Activated naive CD4-positive, alpha-beta T cell treated with anti-CD3 and anti-CD28 coated beads, Interleukin-2, amount 10 ng/mL, durations not matched to agents 7 days and 5 days (primary cell): ENCODE measurements at regions not wholly inside any gene's neighbourhood (a gene's known extent, or its start where the extent isn't known, plus 50 kb on each side); places are given as distances from the start of the nearest gene placed in this dataset.

Experiments used
- CTCF ChIA-PET: fragments of 350-600 bp; sonication (Branson Sonifier 250); formaldehyde crosslinking; loops from one replicate; lab custom pipeline; 2021; ENCODE audit warnings: antibody characterized with exemption; lab: Charles Lee
- DNase-seq: peaks from one replicate; pipeline ENCODE4 v3.0.0-alpha.2; 2020
- H3K27ac Mint-ChIP-seq: one replicate; pipeline ENCODE4 v1.8.0; 2021; ENCODE audit warnings: mild to moderate bottlenecking, moderate library complexity, mixed read lengths
- H3K27me3 Mint-ChIP-seq: one replicate; pipeline ENCODE4 v1.8.0; 2021; ENCODE audit warnings: mild to moderate bottlenecking, mixed read lengths
- H3K36me3 Mint-ChIP-seq: one replicate; pipeline ENCODE4 v1.8.0; 2021; ENCODE audit warnings: mixed read lengths
- H3K4me1 Mint-ChIP-seq: one replicate; pipeline ENCODE4 v1.8.0; 2021; ENCODE audit warnings: mixed read lengths
- H3K4me3 Mint-ChIP-seq: one replicate; pipeline ENCODE4 v1.8.0; 2021; ENCODE audit warnings: mild to moderate bottlenecking, moderate library complexity, mixed read lengths
- H3K9me3 Mint-ChIP-seq: one replicate; pipeline ENCODE4 v1.8.0; 2021; ENCODE audit warnings: mixed read lengths

- no peaks in the 10 kb centered on the region for H3K4me1 Mint-ChIP-seq
- DNase-seq, result no peak
- no peaks in the 10 kb centered on the region for H3K27me3 Mint-ChIP-seq
- H3K9me3 Mint-ChIP-seq, result peaks cover 6% of the 10 kb centered on the region
- no peaks in the 10 kb centered on the region for H3K36me3 Mint-ChIP-seq
- no peak overlapping the region for H3K27ac Mint-ChIP-seq
- no peak overlapping the region for H3K4me3 Mint-ChIP-seq
- CTCF ChIA-PET, result no interaction called here
These were observed 115.4 kb downstream of the HLX start for GRCh38 chr1:220994671-220995070.

GRCh38 chr1:220997791-220998190 lies 118.5 kb downstream of the HLX start:
- no peak for DNase-seq
- CTCF ChIA-PET, result no interaction called here
- Mint-ChIP-seq H3K4me1 (no peaks in the 10 kb centered on the region), H3K4me3 (no peak overlapping the region), H3K9me3 (peaks cover 6% of the 10 kb centered on the region), H3K27ac (no peak overlapping the region), H3K27me3 (no peaks in the 10 kb centered on the region), H3K36me3 (no peaks in the 10 kb centered on the region)

- CTCF ChIA-PET, result no interaction called here
- Mint-ChIP-seq H3K4me1 (no peaks in the 10 kb centered on the region), H3K27ac (no peak overlapping the region), H3K4me3 (no peak overlapping the region), H3K9me3 (peaks cover 6% of the 10 kb centered on the region), H3K27me3 (no peaks in the 10 kb centered on the region), H3K36me3 (no peaks in the 10 kb centered on the region)
- no peak for DNase-seq
These were observed 120.9 kb downstream of the HLX start for GRCh38 chr1:220999872-221000863.

GRCh38 chr1:221001167-221001566 lies 121.9 kb downstream of the HLX start:
- peaks cover 6% of the 10 kb centered on the region for H3K9me3 Mint-ChIP-seq
- no peak overlapping the region for H3K27ac Mint-ChIP-seq
- no peaks in the 10 kb centered on the region for H3K4me1 Mint-ChIP-seq
- no peak for DNase-seq
- CTCF ChIA-PET, result interaction anchor here (0.6 kb wide), 1 partner anchor 202 kb away, joined by 3 read pairs; no protein-coding TSS in a partner anchor
- no peaks in the 10 kb centered on the region for H3K27me3 Mint-ChIP-seq
- no peak overlapping the region for H3K4me3 Mint-ChIP-seq
- no peaks in the 10 kb centered on the region for H3K36me3 Mint-ChIP-seq

- Mint-ChIP-seq H3K9me3 (peaks cover 4% of the 10 kb centered on the region), H3K27me3 (no peaks in the 10 kb centered on the region), H3K36me3 (no peaks in the 10 kb centered on the region), H3K27ac (no peak overlapping the region), H3K4me1 (no peaks in the 10 kb centered on the region), H3K4me3 (no peak overlapping the region)
- no peak for DNase-seq
- CTCF ChIA-PET, result no interaction called here
These were observed 123.4 kb downstream of the HLX start for GRCh38 chr1:221002601-221003000.

GRCh38 chr1:221011145-221011544 lies 131.9 kb downstream of the HLX start:
- H3K4me1 Mint-ChIP-seq, result no peaks in the 10 kb centered on the region
- H3K27me3 Mint-ChIP-seq, result no peaks in the 10 kb centered on the region
- CTCF ChIA-PET, result no interaction called here
- H3K27ac Mint-ChIP-seq, result no peak overlapping the region
- H3K9me3 Mint-ChIP-seq, result no peaks in the 10 kb centered on the region
- no peak for DNase-seq
- H3K36me3 Mint-ChIP-seq, result no peaks in the 10 kb centered on the region
- H3K4me3 Mint-ChIP-seq, result no peak overlapping the region

- Mint-ChIP-seq H3K9me3 (no peaks in the 10 kb centered on the region), H3K36me3 (no peaks in the 10 kb centered on the region), H3K27ac (no peak overlapping the region), H3K27me3 (no peaks in the 10 kb centered on the region), H3K4me3 (no peak overlapping the region), H3K4me1 (no peaks in the 10 kb centered on the region)
- no peak for DNase-seq
- CTCF ChIA-PET, result no interaction called here
These were observed 132.9 kb downstream of the HLX start for GRCh38 chr1:221012120-221012519.

- CTCF ChIA-PET, result no interaction called here
- Mint-ChIP-seq H3K4me3 (no peak overlapping the region), H3K36me3 (no peaks in the 10 kb centered on the region), H3K4me1 (no peaks in the 10 kb centered on the region), H3K27me3 (no peaks in the 10 kb centered on the region), H3K27ac (no peak overlapping the region), H3K9me3 (no peaks in the 10 kb centered on the region)
- no peak for DNase-seq
These were observed 134.7 kb downstream of the HLX start for GRCh38 chr1:221013691-221014660.

- Mint-ChIP-seq H3K4me1 (no peaks in the 10 kb centered on the region), H3K36me3 (no peaks in the 10 kb centered on the region), H3K27ac (no peak overlapping the region), H3K27me3 (no peaks in the 10 kb centered on the region), H3K9me3 (no peaks in the 10 kb centered on the region), H3K4me3 (no peak overlapping the region)
- CTCF ChIA-PET, result no interaction called here
- no peak for DNase-seq
These were observed 136.0 kb downstream of the HLX start for GRCh38 chr1:221015159-221015790.

GRCh38 chr1:221016751-221017150 lies 137.5 kb downstream of the HLX start:
- Mint-ChIP-seq H3K4me3 (no peak overlapping the region), H3K27ac (no peak overlapping the region), H3K27me3 (no peaks in the 10 kb centered on the region), H3K9me3 (no peaks in the 10 kb centered on the region), H3K4me1 (no peaks in the 10 kb centered on the region), H3K36me3 (no peaks in the 10 kb centered on the region)
- CTCF ChIA-PET, result no interaction called here
- no peak for DNase-seq

GRCh38 chr1:221018414-221018813 lies 139.2 kb downstream of the HLX start:
- H3K36me3 Mint-ChIP-seq, result no peaks in the 10 kb centered on the region
- no peak overlapping the region for H3K4me3 Mint-ChIP-seq
- no peaks in the 10 kb centered on the region for H3K9me3 Mint-ChIP-seq
- H3K27me3 Mint-ChIP-seq, result no peaks in the 10 kb centered on the region
- no peak for DNase-seq
- no peak overlapping the region for H3K27ac Mint-ChIP-seq
- H3K4me1 Mint-ChIP-seq, result no peaks in the 10 kb centered on the region
- CTCF ChIA-PET, result no interaction called here

GRCh38 chr1:221022331-221022730 lies 143.1 kb downstream of the HLX start:
- Mint-ChIP-seq H3K9me3 (no peaks in the 10 kb centered on the region), H3K27ac (no peak overlapping the region), H3K27me3 (no peaks in the 10 kb centered on the region), H3K36me3 (no peaks in the 10 kb centered on the region), H3K4me3 (no peak overlapping the region), H3K4me1 (no peaks in the 10 kb centered on the region)
- DNase-seq, result no peak
- CTCF ChIA-PET, result no interaction called here

GRCh38 chr1:221023482-221023881 lies 144.2 kb downstream of the HLX start:
- CTCF ChIA-PET, result no interaction called here

GRCh38 chr1:221025501-221025900 lies 146.3 kb downstream of the HLX start:
- no peaks in the 10 kb centered on the region for H3K9me3 Mint-ChIP-seq
- CTCF ChIA-PET, result no interaction called here
- no peak for DNase-seq
- no peak overlapping the region for H3K27ac Mint-ChIP-seq
- no peaks in the 10 kb centered on the region for H3K4me1 Mint-ChIP-seq
- no peaks in the 10 kb centered on the region for H3K27me3 Mint-ChIP-seq
- H3K4me3 Mint-ChIP-seq, result no peak overlapping the region
- no peaks in the 10 kb centered on the region for H3K36me3 Mint-ChIP-seq

More at GRCh38 chr1:221023482-221023881, 144.2 kb downstream of the HLX start:
- H3K27ac Mint-ChIP-seq, result no peak overlapping the region
- no peaks in the 10 kb centered on the region for H3K36me3 Mint-ChIP-seq
- H3K9me3 Mint-ChIP-seq, result no peaks in the 10 kb centered on the region
- no peaks in the 10 kb centered on the region for H3K4me1 Mint-ChIP-seq
- H3K27me3 Mint-ChIP-seq, result no peaks in the 10 kb centered on the region
- no peak for DNase-seq
- no peak overlapping the region for H3K4me3 Mint-ChIP-seq
